IMR-90 (cell line): ENCODE measurements at regions not wholly inside any gene's neighbourhood (a gene's known extent, or its start where the extent isn't known, plus 50 kb on each side); places are given as distances from the start of the nearest gene placed in this dataset.

Experiments used
- ATAC-seq: fragments of 200-7000 bp; cut with Tn5 transposase; 2 replicates; pipeline ENCODE4 v1.9.1; 2020; ENCODE audit warnings: low read depth, mild to moderate bottlenecking, moderate library complexity
- BruUV-seq: library from RNA; stranded (reverse); fragments of 400-500 nt; replicated peaks from 2 replicates; lab custom pipeline; 2021; lab: Mats Ljungman, UMichigan
- CTCF ChIA-PET: fragments of 300-600 bp; formaldehyde crosslinking; extraction: SDS; loops from one replicate; lab custom pipeline; 2021; ENCODE audit warnings: antibody characterized with exemption; lab: Yijun Ruan, JAX
- POLR2A ChIA-PET: fragments of 300-600 bp; sonication (Branson Sonifier 250); formaldehyde crosslinking; loops from one replicate; lab custom pipeline; 2022; ENCODE audit warnings: antibody characterized with exemption; ENCODE audit not compliant: unreplicated experiment; lab: Charles Lee
- DNase-seq: peaks from one replicate; pipeline ENCODE4 v3.0.0; 2013
- H2AFZ ChIP-seq: replicated peaks from 2 replicates; pipeline ENCODE3; 2013; ENCODE audit warnings: low read length, mild to moderate bottlenecking; ENCODE audit not compliant: poor library complexity
- H2AK5ac ChIP-seq: 2 replicates; pipeline ENCODE4 v1.6.1; 2013; ENCODE audit warnings: low read depth, low read length, inconsistent platforms
- H2AK9ac ChIP-seq: replicated peaks from 2 replicates; pipeline ENCODE3; 2013; ENCODE audit warnings: mild to moderate bottlenecking, low read depth, low read length, moderate library complexity; ENCODE audit not compliant: poor library complexity
- H2BK120ac ChIP-seq: 2 replicates; pipeline ENCODE4 v1.6.1; 2013; ENCODE audit warnings: low read depth, low read length, inconsistent platforms
- H2BK15ac ChIP-seq: 3 replicates; pipeline ENCODE4 v1.6.1; 2013; ENCODE audit warnings: low read depth, low read length, inconsistent platforms
- H2BK20ac ChIP-seq: 2 replicates; pipeline ENCODE4 v1.6.1; 2013; ENCODE audit warnings: low read depth, mild to moderate bottlenecking, inconsistent platforms, low read length, moderate library complexity
- H2BK5ac ChIP-seq: 2 replicates; pipeline ENCODE4 v1.6.1; 2013; ENCODE audit warnings: mild to moderate bottlenecking, low read depth, low read length, inconsistent platforms; ENCODE audit not compliant: poor library complexity, severe bottlenecking
- H3K14ac ChIP-seq: replicated peaks from 2 replicates; pipeline ENCODE4 v1.6.1; 2013; ENCODE audit warnings: low read depth, low read length, inconsistent platforms
- H3K18ac ChIP-seq: 2 replicates; pipeline ENCODE4 v1.6.1; 2013; ENCODE audit warnings: low read depth, low read length, control low read depth
- H3K23ac ChIP-seq: 2 replicates; pipeline ENCODE4 v1.6.1; 2013; ENCODE audit warnings: low read depth, low read length, inconsistent platforms
- H3K27ac ChIP-seq: 2 replicates; pipeline ENCODE4 v1.5.1; 2013; ENCODE audit warnings: mild to moderate bottlenecking, control low read depth, low read length; ENCODE audit not compliant: insufficient read depth
- H3K27me3 ChIP-seq: 2 replicates; pipeline ENCODE4 v1.6.1; 2013; ENCODE audit warnings: low read length; ENCODE audit not compliant: control insufficient read depth, insufficient read depth
- H3K36me3 ChIP-seq: 2 replicates; pipeline ENCODE4 v1.6.1; 2013; ENCODE audit warnings: low read length, mixed read lengths; ENCODE audit not compliant: control insufficient read depth, insufficient read depth
- H3K4ac ChIP-seq: 2 replicates; pipeline ENCODE4 v1.6.1; 2013; ENCODE audit warnings: low read depth, low read length, inconsistent platforms
- H3K4me1 ChIP-seq: 2 replicates; pipeline ENCODE4 v1.6.1; 2013; ENCODE audit warnings: low read length, mixed read lengths; ENCODE audit not compliant: control insufficient read depth, insufficient read depth
- H3K4me2 ChIP-seq: 2 replicates; pipeline ENCODE4 v1.6.1; 2013; ENCODE audit warnings: low read depth, mild to moderate bottlenecking, control low read depth, low read length, moderate library complexity
- H3K4me3 ChIP-seq: 2 replicates; pipeline ENCODE4 v1.5.1; 2013; ENCODE audit warnings: low read depth, mild to moderate bottlenecking, control low read depth, low read length, moderate library complexity; ENCODE audit not compliant: insufficient read depth
- H3K56ac ChIP-seq: 2 replicates; pipeline ENCODE4 v1.6.1; 2013; ENCODE audit warnings: low read length, inconsistent platforms; ENCODE audit not compliant: insufficient read depth; ENCODE audit errors: extremely low read depth
- H3K79me1 ChIP-seq, 2 experiments: 2 replicates each; pipeline ENCODE4 v1.6.1; 2013; ENCODE audit warnings: low read length in 2 of 2, inconsistent platforms in 1 of 2, low read depth in 1 of 2
- H3K9ac ChIP-seq: 2 replicates; pipeline ENCODE4 v1.6.1; 2013; ENCODE audit warnings: low read depth, low read length, control low read depth
- H3K9me1 ChIP-seq: 2 replicates; pipeline ENCODE4 v1.6.1; 2013; ENCODE audit warnings: low read length, inconsistent platforms; ENCODE audit not compliant: insufficient read depth
- H3K9me3 ChIP-seq: 2 replicates; pipeline ENCODE4 v1.6.1; 2013; ENCODE audit warnings: low read length; ENCODE audit not compliant: control insufficient read depth, insufficient read depth
- H4K20me1 ChIP-seq: 2 replicates; pipeline ENCODE4 v1.6.1; 2013; ENCODE audit warnings: low read length, inconsistent platforms; ENCODE audit not compliant: insufficient read depth
- H4K5ac ChIP-seq: 2 replicates; pipeline ENCODE4 v1.6.1; 2013; ENCODE audit warnings: mild to moderate bottlenecking, low read depth, low read length, control low read depth
- H4K8ac ChIP-seq, 2 experiments: 2 replicates each; pipeline ENCODE4 v1.6.1; 2013; ENCODE audit warnings: low read depth in 2 of 2, low read length in 2 of 2, control low read depth in 1 of 2, inconsistent platforms in 1 of 2
- H4K91ac ChIP-seq: 2 replicates; pipeline ENCODE4 v1.6.1; 2013; ENCODE audit warnings: low read depth, low read length, inconsistent platforms; ENCODE audit not compliant: insufficient read depth
- FOS ChIP-seq: fragments of 150-350 bp; IDR thresholded peaks from 2 replicates; pipeline ENCODE4 v1.6.1; 2016; ENCODE audit warnings: low read depth, low read length
- MAZ ChIP-seq: IDR thresholded peaks from 2 replicates; pipeline ENCODE4 v1.6.1; 2012; ENCODE audit warnings: low read depth, mild to moderate bottlenecking, low read length, improper control_type of control experiment, moderate library complexity, borderline replicate concordance
- RAD21 ChIP-seq: IDR thresholded peaks from 2 replicates; pipeline ENCODE4 v1.6.1; 2012; ENCODE audit warnings: low read length, improper control_type of control experiment
- WGBS, 2 experiments: methylation state at CpG; one replicate each; pipeline versions ENCODE4 v1.1.5 to v1.1.7; 2013; ENCODE audit warnings: missing lambda C conversion rate in 2 of 2; ENCODE audit not compliant: insufficient read length in 1 of 2; ENCODE audit errors: extremely low coverage in 2 of 2; 5-methylcytosine and 5-hydroxymethylcytosine counted together
- dilution Hi-C: fragments of 300-500 bp; cut with HindIII; formaldehyde crosslinking; loops from one replicate; pipeline ENCODE4 v1.14.3; 2018; ENCODE audit warnings: low sequenced_read_pairs; ENCODE audit not compliant: unreplicated experiment
- in situ Hi-C: fragments of 300-500 bp; cut with MboI; formaldehyde crosslinking; loops from 3 replicates; pipeline ENCODE4 v1.14.3; 2019; ENCODE audit warnings: low sequenced_read_pairs, inconsistent platforms, mixed read lengths
- intact Hi-C: fragments of 100-400 bp; cut with micrococcal nuclease; formaldehyde crosslinking; loops from 2 replicates; pipeline ENCODE4 v1.10.0; 2022

- no peaks in the 10 kb centered on the region for H3K79me1 ChIP-seq
- no peak overlapping the region for H3K27ac ChIP-seq
- ATAC-seq (peak; percentile 87), DNase-seq (peak; percentile 85)
- no peak overlapping the region for H3K4ac ChIP-seq
- no peaks in the 10 kb centered on the region for H3K9me1 ChIP-seq
- no peaks in the 10 kb centered on the region for H3K36me3 ChIP-seq
- WGBS, 2 experiments: no CpG with 5 or more reads among the region's 2 CpGs
- H3K27me3 ChIP-seq: no peaks in the 10 kb centered on the region
- H3K9me3 ChIP-seq: no peaks in the 10 kb centered on the region
- peak overlapping the region; percentile 17 for H2BK5ac ChIP-seq
- H4K5ac ChIP-seq: no peak overlapping the region
- no peak overlapping the region for H2BK120ac ChIP-seq
- in situ Hi-C loops (no loop called here), dilution Hi-C loops (no loop called here), intact Hi-C loops (loop anchor here (5.0 to 10.0 kb wide), 2 partner anchors 50 to 52 kb away; no protein-coding TSS in a partner anchor)
- H2BK20ac ChIP-seq: no peak overlapping the region
- no peak overlapping the region for H2AK9ac ChIP-seq
- H4K20me1 ChIP-seq: no peaks in the 10 kb centered on the region
- CTCF ChIA-PET: no interaction called here
- TF ChIP-seq MAZ (no peak), FOS (peak; percentile 60; the same call in 1 of the 2 replicates), RAD21 (no peak)
- H4K91ac ChIP-seq: no peak overlapping the region
- no peak overlapping the region for H3K56ac ChIP-seq
- H2AFZ ChIP-seq: no peak overlapping the region
- peak overlapping the region; percentile 36; the same call in 1 of the 2 replicates for H3K4me2 ChIP-seq
- no peak overlapping the region for H4K8ac ChIP-seq
- no peak overlapping the region for H2BK15ac ChIP-seq
- POLR2A ChIA-PET: no interaction called here
- no peak overlapping the region for H3K9ac ChIP-seq
- H2AK5ac ChIP-seq: no peak overlapping the region
- BruUV-seq: no TSS peak
- H3K4me3 ChIP-seq: no peak overlapping the region
- no peak overlapping the region; the same call in 1 of the 2 replicates for H3K18ac ChIP-seq
- no peaks in the 10 kb centered on the region for H3K4me1 ChIP-seq
- H3K23ac ChIP-seq: no peak overlapping the region
- no peak overlapping the region for H3K14ac ChIP-seq
These were observed 798.8 kb downstream of the SLC16A7 start for GRCh38 chr12:60394665-60395064.
